OCI-LY3 (cell line): ENCODE measurements at regions not wholly inside any gene's neighbourhood (a gene's known extent, or its start where the extent isn't known, plus 50 kb on each side); places are given as distances from the start of the nearest gene placed in this dataset.

ENCODE experiments used
- H2AFZ ChIP-seq: fragments of 200-600, 300-600 bp; shearing (Covaris generic); 2 replicates; pipeline ENCODE4 v1.6.0; 2014; ENCODE audit warnings: antibody characterized with exemption, low read depth, low read length
- H3K27ac ChIP-seq: fragments of 200-600, 300-600 bp; sonication (generic); 2 replicates; pipeline ENCODE4 v1.5.1; 2014; ENCODE audit warnings: mild to moderate bottlenecking, low read length, moderate library complexity, mixed read lengths
- H3K27me3 ChIP-seq: fragments of 200-600, 300-600 bp; sonication (generic); 2 replicates; pipeline ENCODE4 v1.6.1; 2014; ENCODE audit warnings: low read depth, low read length, mixed read lengths
- H3K36me3 ChIP-seq: fragments of 200-600, 300-600 bp; sonication (generic); replicated peaks from 2 replicates; pipeline ENCODE3; 2014; ENCODE audit warnings: low read depth, low read length, mixed read lengths
- H3K4me1 ChIP-seq: fragments of 300-600, 200-600 bp; sonication (generic); 2 replicates; pipeline ENCODE4 v1.6.1; 2014; ENCODE audit warnings: low read length, mixed read lengths
- H3K4me2 ChIP-seq: fragments of 200-600, 300-600 bp; sonication (generic); 2 replicates; pipeline ENCODE4 v1.6.1; 2014; ENCODE audit warnings: low read length, mixed read lengths
- H3K4me3 ChIP-seq: fragments of 300-600, 200-600 bp; sonication (generic); 2 replicates; pipeline ENCODE4 v1.5.1; 2014; ENCODE audit warnings: antibody characterized with exemption, mild to moderate bottlenecking, low read length, moderate library complexity
- H3K79me2 ChIP-seq: fragments of 300-600, 200-600 bp; shearing (Covaris generic); 2 replicates; pipeline ENCODE4 v1.6.1; 2014; ENCODE audit warnings: mild to moderate bottlenecking, low read length, mixed read lengths
- H3K9ac ChIP-seq: fragments of 300-600, 200-600 bp; shearing (Covaris generic); 2 replicates; pipeline ENCODE4 v1.6.0; 2014; ENCODE audit warnings: mild to moderate bottlenecking, low read length, moderate library complexity
- H3K9me3 ChIP-seq: fragments of 200-600, 300-600 bp; shearing (Covaris generic); 2 replicates; pipeline ENCODE4 v1.6.1; 2014; ENCODE audit warnings: low read length, mixed read lengths; ENCODE audit not compliant: insufficient read depth
- H4K20me1 ChIP-seq: fragments of 200-600, 300-600 bp; sonication (generic); 2 replicates; pipeline ENCODE4 v1.6.1; 2016; ENCODE audit warnings: low read length, mixed read lengths; ENCODE audit not compliant: insufficient read depth
- CTCF ChIP-seq: fragments of 200-600, 300-600 bp; sonication (generic); IDR thresholded peaks from 2 replicates; pipeline ENCODE4 v1.5.1; 2014; ENCODE audit warnings: antibody characterized with exemption, low read length, low read depth
- EZH2phosphoT487 ChIP-seq: fragments of 200-600 bp; shearing (Covaris generic); IDR thresholded peaks from 2 replicates; pipeline ENCODE4 v1.6.1; 2018; ENCODE audit warnings: antibody characterized with exemption, mixed run types, low read depth

DNA sequence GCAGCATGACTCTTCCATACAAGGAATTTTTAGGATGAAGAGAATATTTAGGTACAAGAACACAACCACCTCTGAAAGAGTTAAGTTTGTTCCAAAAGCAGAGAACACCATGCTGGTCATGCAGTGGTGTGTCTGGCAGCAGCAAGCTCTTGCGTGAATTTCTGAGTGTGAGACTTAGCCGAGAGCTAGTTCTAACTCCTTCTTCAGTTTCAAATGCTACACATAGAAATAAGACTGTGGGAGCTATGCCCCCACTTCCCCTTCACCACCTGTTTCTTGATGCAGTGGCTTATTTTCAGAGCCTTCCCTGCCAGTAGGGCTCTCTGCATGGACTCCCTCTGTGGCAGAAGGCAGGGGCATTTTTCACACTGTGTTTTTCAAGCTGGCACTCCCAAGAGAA lies 122.9 kb upstream of the ZNF366 start:
- no peak overlapping the region for H2AFZ ChIP-seq
- H3K4me2 ChIP-seq: no peak overlapping the region
- no peak overlapping the region for H3K27ac ChIP-seq
- no peak for TF ChIP-seq CTCF
- no peak for TF ChIP-seq EZH2phosphoT487
- no peaks in the 10 kb centered on the region for H3K79me2 ChIP-seq
- no peak overlapping the region for H3K4me3 ChIP-seq
- no peaks in the 10 kb centered on the region for H3K36me3 ChIP-seq
- no peaks in the 10 kb centered on the region for H3K27me3 ChIP-seq
- H3K4me1 ChIP-seq: no peaks in the 10 kb centered on the region
- no peak overlapping the region for H3K9ac ChIP-seq
- no peaks in the 10 kb centered on the region for H3K9me3 ChIP-seq
- no peaks in the 10 kb centered on the region for H4K20me1 ChIP-seq

DNA sequence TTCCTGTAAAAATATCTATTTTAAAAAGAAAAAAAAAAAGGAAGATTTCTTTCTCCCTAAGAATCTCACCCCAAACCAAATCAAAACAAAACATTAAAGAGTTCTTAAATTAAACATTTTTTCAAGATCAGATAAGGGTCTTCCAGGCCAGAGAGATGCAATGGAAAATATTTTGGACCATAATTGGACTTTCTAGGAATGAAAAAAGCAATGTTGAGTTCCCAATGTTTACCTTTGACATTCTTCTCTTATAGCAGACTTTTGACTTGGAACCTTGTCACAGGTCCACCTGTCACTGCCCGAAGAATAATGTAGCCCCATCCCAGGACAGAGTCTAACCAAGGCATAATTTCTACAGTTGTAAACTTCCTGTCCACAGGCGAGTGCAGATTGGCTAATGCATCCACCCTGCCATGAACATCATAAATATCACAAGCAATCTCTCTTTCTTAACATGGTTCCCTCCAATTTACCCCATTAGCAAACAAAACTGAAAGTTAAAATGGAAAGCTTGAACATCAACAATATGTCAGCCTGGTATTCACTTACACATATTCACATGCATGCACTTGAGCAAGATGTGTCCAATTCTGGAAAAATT lies 121.7 kb upstream of the ZNF366 start:
- Histone ChIP-seq H3K9me3 (no peaks in the 10 kb centered on the region), H3K4me1 (no peaks in the 10 kb centered on the region), H2AFZ (no peak overlapping the region), H3K36me3 (no peaks in the 10 kb centered on the region), H3K4me3 (no peak overlapping the region), H3K27ac (no peak overlapping the region), H3K9ac (no peak overlapping the region), H3K27me3 (no peaks in the 10 kb centered on the region), H4K20me1 (no peaks in the 10 kb centered on the region), H3K4me2 (no peak overlapping the region), H3K79me2 (no peaks in the 10 kb centered on the region)
- TF ChIP-seq EZH2phosphoT487 (no peak), CTCF (no peak)

DNA sequence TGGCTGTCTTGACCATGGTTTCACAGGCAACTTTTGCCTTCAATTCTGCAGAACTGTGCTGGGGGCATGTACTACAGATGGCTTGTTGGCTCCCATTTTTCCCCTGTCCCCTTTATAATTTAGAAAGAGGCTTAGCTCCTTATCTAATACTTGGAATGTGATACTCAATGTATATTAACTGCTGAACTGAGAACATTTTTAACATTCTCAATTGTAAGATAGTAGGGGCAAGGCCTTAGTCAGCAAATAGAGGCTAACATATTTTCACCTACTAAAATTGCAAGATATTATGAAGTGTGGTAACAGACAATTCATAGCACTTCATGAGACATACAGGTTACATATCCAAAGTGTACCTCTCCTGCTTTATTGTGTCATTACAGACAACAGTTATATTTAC lies 118.1 kb upstream of the ZNF366 start:
- H3K27ac ChIP-seq: no peak overlapping the region
- no peak overlapping the region for H3K4me2 ChIP-seq
- H3K4me1 ChIP-seq: no peaks in the 10 kb centered on the region
- no peaks in the 10 kb centered on the region for H3K9me3 ChIP-seq
- H4K20me1 ChIP-seq: no peaks in the 10 kb centered on the region
- no peaks in the 10 kb centered on the region for H3K79me2 ChIP-seq
- no peak overlapping the region for H2AFZ ChIP-seq
- H3K36me3 ChIP-seq: no peaks in the 10 kb centered on the region
- no peaks in the 10 kb centered on the region for H3K27me3 ChIP-seq
- H3K4me3 ChIP-seq: no peak overlapping the region
- TF ChIP-seq CTCF (no peak), EZH2phosphoT487 (no peak)
- H3K9ac ChIP-seq: no peak overlapping the region

DNA sequence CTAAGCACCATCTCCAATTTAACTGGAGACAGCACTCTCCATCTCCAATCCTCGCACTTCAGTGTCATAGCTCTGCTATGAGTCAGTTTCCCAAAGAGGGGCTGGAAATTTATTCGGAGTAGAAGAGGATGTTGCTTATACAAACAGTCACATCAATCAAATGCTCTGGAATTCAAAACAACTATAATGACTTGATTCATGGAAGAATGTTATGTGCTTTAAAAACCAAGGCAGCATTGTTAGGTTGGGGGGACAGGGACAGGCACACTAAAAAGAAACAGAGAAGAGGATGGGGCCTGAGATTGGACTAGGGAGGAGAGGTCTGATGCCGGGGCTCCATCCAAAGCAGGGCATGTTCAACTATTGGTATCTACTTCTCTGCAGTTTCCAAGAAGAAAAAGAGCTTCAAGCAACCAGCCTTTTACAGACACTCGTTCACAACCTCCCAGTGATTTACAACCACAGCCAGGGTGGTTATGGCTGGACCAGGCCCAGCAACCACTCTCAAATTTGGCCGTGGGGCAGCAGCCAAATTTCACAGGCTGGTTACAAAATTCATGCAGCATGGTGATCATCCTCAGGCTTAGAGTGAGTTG lies 117.5 kb upstream of the ZNF366 start:
- Histone ChIP-seq H2AFZ (no peak overlapping the region), H3K9me3 (no peaks in the 10 kb centered on the region), H3K27ac (no peak overlapping the region)

More for the DNA sequence above, 117.5 kb upstream of the ZNF366 start:
- H3K79me2 ChIP-seq: no peaks in the 10 kb centered on the region
- no peak overlapping the region for H3K9ac ChIP-seq
- TF ChIP-seq CTCF: no peak
- TF ChIP-seq EZH2phosphoT487: no peak
- no peaks in the 10 kb centered on the region for H4K20me1 ChIP-seq
- H3K4me1 ChIP-seq: no peaks in the 10 kb centered on the region
- no peak overlapping the region for H3K4me2 ChIP-seq
- no peak overlapping the region for H3K4me3 ChIP-seq
- no peaks in the 10 kb centered on the region for H3K27me3 ChIP-seq
- no peaks in the 10 kb centered on the region for H3K36me3 ChIP-seq
